ENCODE measurements at regions not wholly inside any gene's neighbourhood (a gene's known extent, or its start where the extent isn't known, plus 50 kb on each side); places are given as distances from the start of the nearest gene placed in this dataset.

DNA sequence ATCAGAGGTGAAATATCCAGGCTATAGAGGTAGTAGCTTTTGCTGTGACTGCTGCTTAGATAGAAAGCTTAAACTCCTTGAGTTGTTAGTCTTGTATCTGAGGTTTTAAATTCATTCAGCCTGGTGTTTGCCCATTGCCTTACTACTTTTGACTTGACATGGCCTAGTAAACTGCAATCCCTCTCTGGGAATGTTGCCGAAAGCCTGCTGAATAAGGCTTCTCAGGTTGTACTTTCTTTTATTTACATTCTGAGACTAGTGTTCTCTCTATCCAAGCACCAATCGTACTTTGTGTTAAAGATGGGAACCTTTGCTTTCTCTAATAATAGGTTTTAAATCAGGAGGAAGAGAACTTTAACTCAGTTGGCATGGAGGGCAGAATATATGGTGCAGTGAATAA lies 357.6 kb upstream of the CWC22 start:
- Histone ChIP-seq H4K5ac (ENCODE audit: low read depth, low read length) (no peak overlapping the region), H3K14ac (replicated peaks; ENCODE audit: low read depth, low read length) (no peak overlapping the region), H3K4me1 (ENCODE audit: control insufficient read depth, insufficient read depth, low read length) (no peaks in the 10 kb centered on the region), H3K36me3 (ENCODE audit: control insufficient read depth, insufficient read depth, low read length) (no peaks in the 10 kb centered on the region), H2BK5ac (ENCODE audit: low read depth, low read length, poor library complexity, severe bottlenecking) (no peak overlapping the region), H3K4me2 (ENCODE audit: low read depth, low read length) (no peak overlapping the region), H4K91ac (ENCODE audit: insufficient read depth, low read depth, low read length) (no peak overlapping the region), H2BK15ac (ENCODE audit: low read depth, low read length) (no peak overlapping the region), H3K27ac (ENCODE audit: insufficient read depth, low read length) (no peak overlapping the region), H3K4ac (ENCODE audit: low read depth, low read length) (no peak overlapping the region), H4K8ac (ENCODE audit: low read depth in 2 of 2, low read length in 2 of 2) (no peak overlapping the region), H3K9me1 (ENCODE audit: insufficient read depth, low read length) (no peaks in the 10 kb centered on the region), H2AK5ac (ENCODE audit: low read depth, low read length) (no peak overlapping the region), H2AFZ (replicated peaks; ENCODE audit: low read length, poor library complexity) (no peak overlapping the region), H3K56ac (ENCODE audit: extremely low read depth, insufficient read depth, low read length) (no peak overlapping the region), H2AK9ac (replicated peaks; ENCODE audit: low read depth, low read length, poor library complexity) (no peak overlapping the region), H2BK120ac (ENCODE audit: low read depth, low read length) (no peak overlapping the region), H3K18ac (ENCODE audit: low read depth, low read length) (no peak overlapping the region), H3K79me1 (ENCODE audit: low read depth in 1 of 2, low read length in 2 of 2) (no peaks in the 10 kb centered on the region), H4K20me1 (ENCODE audit: insufficient read depth, low read length) (no peaks in the 10 kb centered on the region), H2BK20ac (ENCODE audit: low read depth, low read length) (no peak overlapping the region), H3K27me3 (ENCODE audit: control insufficient read depth, insufficient read depth, low read length) (no peaks in the 10 kb centered on the region), H3K9me3 (ENCODE audit: control insufficient read depth, insufficient read depth, low read length) (no peaks in the 10 kb centered on the region), H3K4me3 (ENCODE audit: insufficient read depth, low read depth, low read length) (no peak overlapping the region), H3K23ac (ENCODE audit: low read depth, low read length) (no peak overlapping the region), H3K9ac (ENCODE audit: low read depth, low read length) (no peak overlapping the region)
- dilution Hi-C loops (cut with HindIII; ENCODE audit: low sequenced_read_pairs, unreplicated experiment), result no loop called here
- ChIA-PET CTCF (interaction anchor here (0.6 kb wide), 1 partner anchor 57 kb away, joined by 3 read pairs; no protein-coding TSS in a partner anchor), POLR2A (ENCODE audit: unreplicated experiment) (no interaction called here)
- no CpG with 5 or more reads among the region's 2 CpGs for WGBS, 2 experiments (ENCODE audit: extremely low coverage in 2 of 2, insufficient read length in 1 of 2)
- BruUV-seq (replicated peaks), result no TSS peak
- TF ChIP-seq CEBPB (IDR thresholded peaks at IDR 0.05; ENCODE audit: low read depth, low read length) (no peak), CHD1 (IDR thresholded peaks at IDR 0.05; ENCODE audit: low read depth, low read length) (no peak), NFE2L2 (IDR thresholded peaks at IDR 0.05; ENCODE audit: low read depth, low read length) (no peak), RCOR1 (IDR thresholded peaks at IDR 0.05; ENCODE audit: insufficient replicate concordance, low read length) (no peak)
- TF ChIP-seq, protein P1, sequence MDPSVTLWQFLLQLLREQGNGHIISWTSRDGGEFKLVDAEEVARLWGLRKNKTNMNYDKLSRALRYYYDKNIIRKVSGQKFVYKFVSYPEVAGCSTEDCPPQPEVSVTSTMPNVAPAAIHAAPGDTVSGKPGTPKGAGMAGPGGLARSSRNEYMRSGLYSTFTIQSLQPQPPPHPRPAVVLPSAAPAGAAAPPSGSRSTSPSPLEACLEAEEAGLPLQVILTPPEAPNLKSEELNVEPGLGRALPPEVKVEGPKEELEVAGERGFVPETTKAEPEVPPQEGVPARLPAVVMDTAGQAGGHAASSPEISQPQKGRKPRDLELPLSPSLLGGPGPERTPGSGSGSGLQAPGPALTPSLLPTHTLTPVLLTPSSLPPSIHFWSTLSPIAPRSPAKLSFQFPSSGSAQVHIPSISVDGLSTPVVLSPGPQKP (IDR thresholded peaks at IDR 0.05; ENCODE audit: borderline replicate concordance, low read depth, low read length), result no peak
- TF ChIP-seq, protein P2, sequence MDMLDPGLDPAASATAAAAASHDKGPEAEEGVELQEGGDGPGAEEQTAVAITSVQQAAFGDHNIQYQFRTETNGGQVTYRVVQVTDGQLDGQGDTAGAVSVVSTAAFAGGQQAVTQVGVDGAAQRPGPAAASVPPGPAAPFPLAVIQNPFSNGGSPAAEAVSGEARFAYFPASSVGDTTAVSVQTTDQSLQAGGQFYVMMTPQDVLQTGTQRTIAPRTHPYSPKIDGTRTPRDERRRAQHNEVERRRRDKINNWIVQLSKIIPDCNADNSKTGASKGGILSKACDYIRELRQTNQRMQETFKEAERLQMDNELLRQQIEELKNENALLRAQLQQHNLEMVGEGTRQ (IDR thresholded peaks at IDR 0.05; ENCODE audit: low read depth, low read length), result no peak
- DNase-seq, result no peak
- intact Hi-C loops (cut with micrococcal nuclease), result no loop called here
- in situ Hi-C loops (cut with MboI; ENCODE audit: low sequenced_read_pairs), result no loop called here
- ATAC-seq (ENCODE audit: low read depth), result no peak
